ENCODE measurements at regions not wholly inside any gene's neighbourhood (a gene's known extent, or its start where the extent isn't known, plus 50 kb on each side); places are given as distances from the start of the nearest gene placed in this dataset.

GRCh38 chr3:18808429-18808828 lies 339.9 kb upstream of the KCNH8 start:
- DNase-seq (ENCODE audit: low spot score), result no peak
- Histone ChIP-seq H3K9ac (ENCODE audit: low read depth in 1 of 2, low read length in 2 of 2) (no peak overlapping the region), H3K27ac (ENCODE audit: low read depth in 1 of 2, low read length in 2 of 2) (no peak overlapping the region), H3K36me3 (ENCODE audit: control insufficient read depth in 4 of 4, insufficient read depth in 3 of 4, low read depth in 1 of 4, low read length in 3 of 4) (no peaks in the 10 kb centered on the region), H3K27me3 (ENCODE audit: control insufficient read depth in 4 of 4, insufficient read depth in 4 of 4, low read length in 3 of 4) (no peaks in the 10 kb centered on the region), H3K4me1 (ENCODE audit: control insufficient read depth in 4 of 4, insufficient read depth in 4 of 4, low read length in 3 of 4) (no peaks in the 10 kb centered on the region), H3K9me3 (ENCODE audit: control insufficient read depth in 4 of 4, low read length in 3 of 4) (no peaks in the 10 kb centered on the region), H3K4me3 (ENCODE audit: low read depth in 1 of 3, low read length in 3 of 3) (no peak overlapping the region)
- WGBS, result 80% methylated on average over 6 of the region's 6 CpGs
- TF ChIP-seq RXRA (IDR thresholded peaks at IDR 0.05), result no peak
- no peak for TF ChIP-seq HNF4G (IDR thresholded peaks at IDR 0.05)
- TF ChIP-seq TAF1 (conservative IDR thresholded peaks at IDR 0.05), result no peak
- no peak for TF ChIP-seq CTCF (IDR thresholded peaks at IDR 0.05; ENCODE audit: low read depth, low read length, missing input control)

- no peaks in the 10 kb centered on the region for H3K36me3 ChIP-seq (ENCODE audit: control insufficient read depth in 4 of 4, insufficient read depth in 3 of 4, low read depth in 1 of 4, low read length in 3 of 4)
- DNase-seq (ENCODE audit: low spot score), result no peak
- H3K27me3 ChIP-seq (ENCODE audit: control insufficient read depth in 4 of 4, insufficient read depth in 4 of 4, low read length in 3 of 4), result no peaks in the 10 kb centered on the region
- H3K9me3 ChIP-seq (ENCODE audit: control insufficient read depth in 4 of 4, low read length in 3 of 4), result no peaks in the 10 kb centered on the region
- no peak overlapping the region for H3K4me3 ChIP-seq (ENCODE audit: low read depth in 1 of 3, low read length in 3 of 3)
- no peak for TF ChIP-seq GABPA (IDR thresholded peaks at IDR 0.05 in 1 of 2, conservative IDR thresholded peaks at IDR 0.05 in 1 of 2)
- no peak for TF ChIP-seq MAX (IDR thresholded peaks at IDR 0.05)
- TF ChIP-seq ZBTB33 (IDR thresholded peaks at IDR 0.05), result no peak
- no peak for TF ChIP-seq FOXA2 (IDR thresholded peaks at IDR 0.05)
- TF ChIP-seq CTCF (IDR thresholded peaks at IDR 0.05; ENCODE audit: low read depth, low read length, missing input control), result no peak
- no peak for TF ChIP-seq NR2F2 (IDR thresholded peaks at IDR 0.05)
- TF ChIP-seq YY1 (IDR thresholded peaks at IDR 0.05), result no peak
- TF ChIP-seq HNF4G (IDR thresholded peaks at IDR 0.05), result no peak
- TF ChIP-seq FOXA1 (IDR thresholded peaks at IDR 0.05), result no peak
- TF ChIP-seq HNF4A (conservative IDR thresholded peaks at IDR 0.05), result no peak
- TF ChIP-seq REST (IDR thresholded peaks at IDR 0.05), result no peak
- no peak for TF ChIP-seq EGR1 (IDR thresholded peaks at IDR 0.05; ENCODE audit: low read depth in 2 of 2)
- no peak for TF ChIP-seq RXRA (IDR thresholded peaks at IDR 0.05)
- no peak for TF ChIP-seq RAD21 (IDR thresholded peaks at IDR 0.05)
- TF ChIP-seq SP1 (IDR thresholded peaks at IDR 0.05), result no peak
- no peaks in the 10 kb centered on the region for H3K4me1 ChIP-seq (ENCODE audit: control insufficient read depth in 4 of 4, insufficient read depth in 4 of 4, low read length in 3 of 4)
- H3K9ac ChIP-seq (ENCODE audit: low read depth in 1 of 2, low read length in 2 of 2), result no peak overlapping the region
- H3K27ac ChIP-seq (ENCODE audit: low read depth in 1 of 2, low read length in 2 of 2), result no peak overlapping the region
- 63% methylated on average over 3 of the region's 3 CpGs for WGBS
These were observed 340.7 kb upstream of the KCNH8 start for GRCh38 chr3:18807593-18807992.

All from liver (tissue), 8 donors.